CD1c-positive myeloid dendritic cell (primary cell): ENCODE measurements at regions not wholly inside any gene's neighbourhood (a gene's known extent, or its start where the extent isn't known, plus 50 kb on each side); places are given as distances from the start of the nearest gene placed in this dataset.

ENCODE experiments used
- DNase-seq: peaks from one replicate; pipeline ENCODE4 v3.0.0-alpha.2; 2016; ENCODE audit errors: extremely low spot score

- DNase-seq, result no peak
These were observed 427.4 kb downstream of the GATA3 start for GRCh38 chr10:8481718-8482504.

GRCh38 chr10:8485032-8485431, 430.5 kb downstream of the GATA3 start:
- no peak for DNase-seq

- DNase-seq, result no peak
These were observed 432.9 kb downstream of the GATA3 start for GRCh38 chr10:8487346-8487745.

GRCh38 chr10:8489232-8489631, 434.7 kb downstream of the GATA3 start:
- DNase-seq, result no peak

- DNase-seq, result no peak
These were observed 435.3 kb downstream of the GATA3 start for GRCh38 chr10:8489823-8490222.

- no peak for DNase-seq
These were observed 443.8 kb downstream of the GATA3 start for GRCh38 chr10:8498290-8498689.

GRCh38 chr10:8498881-8499280, 444.4 kb downstream of the GATA3 start:
- no peak for DNase-seq

GRCh38 chr10:8499312-8499711, 444.8 kb downstream of the GATA3 start:
- no peak for DNase-seq

- no peak for DNase-seq
These were observed 445.4 kb downstream of the GATA3 start for GRCh38 chr10:8499752-8500390.

GRCh38 chr10:8502573-8502972, 448.1 kb downstream of the GATA3 start:
- DNase-seq, result no peak

GRCh38 chr10:8504499-8504898, 450.0 kb downstream of the GATA3 start:
- no peak for DNase-seq

GRCh38 chr10:8507156-8507555, 452.7 kb downstream of the GATA3 start:
- DNase-seq, result no peak

GRCh38 chr10:8508882-8509281, 454.4 kb downstream of the GATA3 start:
- no peak for DNase-seq

- DNase-seq, result no peak
These were observed 456.0 kb downstream of the GATA3 start for GRCh38 chr10:8510471-8510870.

- no peak for DNase-seq
These were observed 456.5 kb downstream of the GATA3 start for GRCh38 chr10:8511026-8511425.

- no peak for DNase-seq
These were observed 459.0 kb downstream of the GATA3 start for GRCh38 chr10:8513155-8514147.

- DNase-seq, result no peak
These were observed 465.9 kb downstream of the GATA3 start for GRCh38 chr10:8520382-8520781.

GRCh38 chr10:8527773-8528172, 473.3 kb downstream of the GATA3 start:
- DNase-seq, result no peak

GRCh38 chr10:8531116-8531515, 476.6 kb downstream of the GATA3 start:
- no peak for DNase-seq

GRCh38 chr10:8532647-8533046, 478.2 kb downstream of the GATA3 start:
- DNase-seq, result no peak

GRCh38 chr10:8533462-8533861, 479.0 kb downstream of the GATA3 start:
- DNase-seq, result no peak

GRCh38 chr10:8534096-8534495, 479.6 kb downstream of the GATA3 start:
- no peak for DNase-seq
